Liver (tissue), 3 donors: ENCODE measurements at regions not wholly inside any gene's neighbourhood (a gene's known extent, or its start where the extent isn't known, plus 50 kb on each side); places are given as distances from the start of the nearest gene placed in this dataset.

ENCODE experiments used
- ATF3 ChIP-seq: IDR thresholded peaks from 2 replicates; pipeline ENCODE4 v1.6.1; 2016; ENCODE audit warnings: antibody characterized with exemption
- CTCF ChIP-seq: fragments of 150-350 bp; IDR thresholded peaks from 2 replicates; pipeline ENCODE4 v1.5.1; 2017; ENCODE audit warnings: improper control_type of control experiment, low read depth, low read length; ENCODE audit not compliant: missing input control
- EGR1 ChIP-seq, 2 donors: IDR thresholded peaks; 2 replicates each; pipeline ENCODE4 v1.6.1; 2016 to 2018; ENCODE audit warnings: antibody characterized with exemption in 2 of 2, low read depth in 2 of 2
- FOXA1 ChIP-seq: IDR thresholded peaks from 2 replicates; pipeline ENCODE4 v1.6.1; 2016; ENCODE audit warnings: antibody characterized with exemption
- GABPA ChIP-seq, 2 donors: IDR thresholded peaks in 1 of 2; conservative IDR thresholded peaks in 1 of 2; 2 replicates each; pipeline ENCODE4 v1.6.1; 2016; ENCODE audit warnings: antibody characterized with exemption in 2 of 2, mild to moderate bottlenecking in 1 of 2, moderate library complexity in 1 of 2
- HNF4A ChIP-seq, 2 donors: conservative IDR thresholded peaks; 2 replicates each; pipeline ENCODE4 v1.6.1; 2016; ENCODE audit warnings: antibody characterized with exemption in 2 of 2, mild to moderate bottlenecking in 2 of 2
- JUND ChIP-seq, 2 donors: IDR thresholded peaks; 2 replicates each; pipeline ENCODE4 v1.6.1; 2016; ENCODE audit warnings: antibody characterized with exemption in 2 of 2
- MAX ChIP-seq: IDR thresholded peaks from 2 replicates; pipeline ENCODE4 v1.6.1; 2016; ENCODE audit warnings: antibody characterized with exemption
- RAD21 ChIP-seq, 2 donors: IDR thresholded peaks; 2 replicates each; pipeline ENCODE4 v1.6.1; 2016; ENCODE audit warnings: antibody characterized with exemption in 2 of 2, mild to moderate bottlenecking in 2 of 2
- REST ChIP-seq: IDR thresholded peaks from 2 replicates; pipeline ENCODE4 v1.6.1; 2016; ENCODE audit warnings: antibody characterized with exemption, mild to moderate bottlenecking
- SP1 ChIP-seq: IDR thresholded peaks from 2 replicates; pipeline ENCODE4 v1.6.1; 2018; ENCODE audit warnings: antibody characterized with exemption, mild to moderate bottlenecking
- TAF1 ChIP-seq: conservative IDR thresholded peaks from 2 replicates; pipeline ENCODE4 v1.6.1; 2016; ENCODE audit warnings: antibody characterized with exemption, mild to moderate bottlenecking
- YY1 ChIP-seq: IDR thresholded peaks from 2 replicates; pipeline ENCODE4 v1.6.1; 2016; ENCODE audit warnings: antibody characterized with exemption, mild to moderate bottlenecking
- ZBTB33 ChIP-seq: IDR thresholded peaks from 2 replicates; pipeline ENCODE4 v1.6.1; 2016; ENCODE audit warnings: antibody characterized with exemption
- donor health status: healthy.
- donor health status: healthy.

DNA sequence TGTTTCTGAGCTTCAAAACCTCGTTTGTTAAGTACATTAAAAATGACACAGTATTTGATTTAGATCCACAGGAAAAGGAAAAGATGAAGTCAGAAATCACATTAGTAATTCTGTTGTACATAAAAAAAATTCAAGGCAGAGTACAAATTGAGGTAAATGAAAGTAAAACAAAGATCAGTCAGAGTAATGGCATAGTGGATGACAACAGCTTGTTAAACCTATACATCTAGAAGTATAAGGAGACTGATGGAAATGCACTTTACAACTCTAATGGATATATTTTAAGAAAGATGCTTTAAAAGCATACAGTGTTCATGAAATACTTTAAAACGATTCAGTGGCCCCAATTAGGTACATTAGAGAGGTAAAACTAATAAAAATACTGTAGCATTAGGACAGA lies 631.3 kb upstream of the SEMA6A start:
- TF ChIP-seq CTCF (no peak), TAF1 (no peak), ZBTB33 (no peak), GABPA (IDR thresholded peaks at IDR 0.05 in 1 of 2, conservative IDR thresholded peaks at IDR 0.05 in 1 of 2) (no peak), JUND (IDR thresholded peaks at IDR 0.05) (no peak), ATF3 (no peak), REST (no peak), FOXA1 (no peak), YY1 (no peak), SP1 (no peak), MAX (no peak), EGR1 (IDR thresholded peaks at IDR 0.05; ENCODE audit: low read depth in 2 of 2) (no peak), RAD21 (IDR thresholded peaks at IDR 0.05) (no peak), HNF4A (conservative IDR thresholded peaks at IDR 0.05) (no peak)
